T-helper 2 cell treated with Interferon-gamma antibody and Interleukin-4, amounts not matched to agents 100 ng/mL and 5 ng/mL, for 36 hours (primary cell): ENCODE measurements at regions not wholly inside any gene's neighbourhood (a gene's known extent, or its start where the extent isn't known, plus 50 kb on each side); places are given as distances from the start of the nearest gene placed in this dataset.

Experiments used
- intact Hi-C: fragments of 100-400 bp; cut with micrococcal nuclease; formaldehyde crosslinking; loops from one replicate; pipeline ENCODE4 v1.15.1; 2023

- intact Hi-C loops, result no loop called here
Measured at GRCh38 chr22:49088801-49089791, 738.6 kb downstream of the BRD1 start.

- intact Hi-C loops, result no loop called here
Measured at GRCh38 chr22:49087716-49088601, 739.7 kb downstream of the BRD1 start.

GRCh38 chr22:49087198-49087597, 740.5 kb downstream of the BRD1 start:
- intact Hi-C loops, result no loop called here

- intact Hi-C loops, result no loop called here
Measured at GRCh38 chr22:49086606-49087157, 741.0 kb downstream of the BRD1 start.

- intact Hi-C loops, result no loop called here
Measured at GRCh38 chr22:49086181-49086580, 741.5 kb downstream of the BRD1 start.

GRCh38 chr22:49084206-49084605, 743.5 kb downstream of the BRD1 start:
- intact Hi-C loops, result no loop called here

- intact Hi-C loops, result no loop called here
Measured at GRCh38 chr22:49083607-49084006, 744.1 kb downstream of the BRD1 start.

GRCh38 chr22:49082451-49082850, 745.2 kb downstream of the BRD1 start:
- intact Hi-C loops, result no loop called here

- intact Hi-C loops, result no loop called here
Measured at GRCh38 chr22:49081926-49082325, 745.7 kb downstream of the BRD1 start.

- intact Hi-C loops, result no loop called here
Measured at GRCh38 chr22:49081261-49081666, 746.4 kb downstream of the BRD1 start.

- intact Hi-C loops, result no loop called here
Measured at GRCh38 chr22:49080631-49081030, 747.0 kb downstream of the BRD1 start.

- intact Hi-C loops, result no loop called here
Measured at GRCh38 chr22:49079743-49080500, 747.8 kb downstream of the BRD1 start.

- intact Hi-C loops, result no loop called here
Measured at GRCh38 chr22:49079027-49079725, 748.5 kb downstream of the BRD1 start.

GRCh38 chr22:49078076-49078710, 749.5 kb downstream of the BRD1 start:
- intact Hi-C loops, result no loop called here

- intact Hi-C loops, result no loop called here
Measured at GRCh38 chr22:49077586-49077985, 750.1 kb downstream of the BRD1 start.

- intact Hi-C loops, result no loop called here
Measured at GRCh38 chr22:49077036-49077393, 750.7 kb downstream of the BRD1 start.

- intact Hi-C loops, result no loop called here
Measured at GRCh38 chr22:49076300-49077035, 751.2 kb downstream of the BRD1 start.

- intact Hi-C loops, result no loop called here
Measured at GRCh38 chr22:49075150-49075549, 752.5 kb downstream of the BRD1 start.

GRCh38 chr22:49073873-49074417, 753.7 kb downstream of the BRD1 start:
- intact Hi-C loops, result no loop called here
